GM23338 (cell line): ENCODE measurements at regions not wholly inside any gene's neighbourhood (a gene's known extent, or its start where the extent isn't known, plus 50 kb on each side); places are given as distances from the start of the nearest gene placed in this dataset.

Experiments used
- ATAC-seq: fragments of 200-7000 bp; cut with Tn5 transposase; 3 replicates; pipeline ENCODE4 v1.9.1; 2020
- DNase-seq: peaks from one replicate; pipeline ENCODE4 v3.0.0-alpha.2; 2015; ENCODE audit warnings: low spot score
- H2AFZ ChIP-seq: fragments of 200-600 bp; sonication (generic); 2 replicates; pipeline ENCODE4 v1.8.0; 2016; ENCODE audit warnings: antibody characterized with exemption, mild to moderate bottlenecking, moderate library complexity
- H3F3A ChIP-seq: fragments of 200-600 bp; sonication (generic); replicated peaks from 2 replicates; pipeline ENCODE4 v1.8.0; 2017; ENCODE audit warnings: antibody characterized with exemption, mixed run types, low read depth
- H3K27ac ChIP-seq: fragments of 200-600 bp; sonication (generic); 2 replicates; pipeline ENCODE4 v1.6.1; 2016; ENCODE audit warnings: low read depth
- H3K27me3 ChIP-seq: fragments of 200-600 bp; sonication (generic); 2 replicates; pipeline ENCODE4 v1.8.0; 2016; ENCODE audit warnings: mild to moderate bottlenecking, mixed run types, moderate library complexity; ENCODE audit not compliant: insufficient read depth
- H3K36me3 ChIP-seq: fragments of 200-600 bp; sonication (generic); 2 replicates; pipeline ENCODE4 v1.8.0; 2016; ENCODE audit warnings: mild to moderate bottlenecking; ENCODE audit not compliant: insufficient read depth
- H3K4me1 ChIP-seq: fragments of 200-600 bp; sonication (generic); 2 replicates; pipeline ENCODE4 v1.8.0; 2016; ENCODE audit warnings: mild to moderate bottlenecking, moderate library complexity; ENCODE audit not compliant: insufficient read depth
- H3K4me2 ChIP-seq: fragments of 200-600 bp; sonication (generic); 2 replicates; pipeline ENCODE4 v1.7.1; 2017; ENCODE audit warnings: mixed run types
- H3K4me3 ChIP-seq: fragments of 200-600 bp; sonication (generic); 2 replicates; pipeline ENCODE4 v1.6.1; 2016; ENCODE audit warnings: mixed run types
- H3K79me2 ChIP-seq: fragments of 200-600 bp; sonication (generic); replicated peaks from 2 replicates; pipeline ENCODE4 v1.8.0; 2017; ENCODE audit warnings: mild to moderate bottlenecking; ENCODE audit not compliant: insufficient read depth
- H3K9me2 ChIP-seq: fragments of 200-600 bp; sonication (generic); 2 replicates; pipeline ENCODE4 v1.8.0; 2017; ENCODE audit not compliant: insufficient read depth
- H4K20me1 ChIP-seq: fragments of 200-600 bp; sonication (generic); replicated peaks from 2 replicates; pipeline ENCODE4 v1.8.0; 2017; ENCODE audit warnings: mild to moderate bottlenecking; ENCODE audit not compliant: insufficient read depth
- H3K27ac Mint-ChIP-seq: 2 replicates; pipeline ENCODE4 v1.8.0; 2020; ENCODE audit warnings: inconsistent platforms, mild to moderate bottlenecking, moderate library complexity, mixed read lengths
- H3K27me3 Mint-ChIP-seq: 3 replicates; pipeline ENCODE4 v1.8.0; 2022; ENCODE audit warnings: low read depth, mild to moderate bottlenecking, moderate library complexity, mixed read lengths, inconsistent platforms; ENCODE audit not compliant: insufficient read depth, poor library complexity
- H3K36me3 Mint-ChIP-seq: 3 replicates; pipeline ENCODE4 v1.8.0; 2021; ENCODE audit warnings: low read depth, mild to moderate bottlenecking, inconsistent platforms, moderate library complexity, mixed read lengths
- H3K4me1 Mint-ChIP-seq: 3 replicates; pipeline ENCODE4 v1.8.0; 2020; ENCODE audit warnings: mild to moderate bottlenecking, inconsistent platforms, mixed read lengths
- H3K4me3 Mint-ChIP-seq: 3 replicates; pipeline ENCODE4 v1.8.0; 2021; ENCODE audit warnings: moderate library complexity, mild to moderate bottlenecking, inconsistent platforms, mixed read lengths
- H3K9me3 Mint-ChIP-seq: 3 replicates; pipeline ENCODE4 v1.8.0; 2020; ENCODE audit warnings: moderate library complexity, mild to moderate bottlenecking, inconsistent platforms, mixed read lengths
- CREB1 ChIP-seq: fragments of 250-450 bp; sonication (Bioruptor Pico); IDR thresholded peaks from 2 replicates; pipeline ENCODE4 v1.5.0; 2020; ENCODE audit warnings: low read depth, mild to moderate bottlenecking, moderate library complexity
- CTCF ChIP-seq, 2 experiments: fragments of 200-600 bp in 1 of 2; sonication (generic) in 1 of 2; conservative IDR thresholded peaks; 2 replicates each; pipeline versions ENCODE4 v1.5.1 to v1.6.1; 2016 to 2017; ENCODE audit warnings: antibody characterized with exemption in 2 of 2, low read depth in 2 of 2, mild to moderate bottlenecking in 2 of 2, moderate library complexity in 1 of 2
- EZH2 ChIP-seq: fragments of 200-600 bp; sonication (generic); IDR thresholded peaks from one replicate; pipeline ENCODE4 v1.8.0; 2017; ENCODE audit warnings: antibody characterized with exemption, mild to moderate bottlenecking, low read depth; ENCODE audit not compliant: unreplicated experiment
- EZH2phosphoT487 ChIP-seq: fragments of 200-600 bp; sonication (generic); IDR thresholded peaks from one replicate; pipeline ENCODE4 v1.8.1; 2018; ENCODE audit warnings: antibody characterized with exemption; ENCODE audit not compliant: unreplicated experiment
- JUNB ChIP-seq: IDR thresholded peaks from one replicate; pipeline ENCODE4 v1.6.1; 2016; ENCODE audit warnings: antibody characterized with exemption; ENCODE audit not compliant: unreplicated experiment
- NANOG ChIP-seq: IDR thresholded peaks from 2 replicates; pipeline ENCODE4 v1.6.1; 2016; ENCODE audit warnings: antibody characterized with exemption, borderline replicate concordance
- POLR2AphosphoS5 ChIP-seq: IDR thresholded peaks from 2 replicates; pipeline ENCODE4 v1.6.1; 2016; ENCODE audit warnings: antibody characterized with exemption, low read depth
- REST ChIP-seq: IDR thresholded peaks from one replicate; pipeline ENCODE4 v1.6.1; 2018; ENCODE audit warnings: antibody characterized with exemption; ENCODE audit not compliant: unreplicated experiment
- STAT1 ChIP-seq: IDR thresholded peaks from one replicate; pipeline ENCODE4 v1.6.1; 2016; ENCODE audit warnings: antibody characterized with exemption; ENCODE audit not compliant: unreplicated experiment
- ZNF114 ChIP-seq: fragments of 250-450 bp; sonication (Bioruptor Pico); IDR thresholded peaks from 2 replicates; pipeline ENCODE4 v1.5.0; 2020; ENCODE audit warnings: mild to moderate bottlenecking, moderate library complexity
- ZNF331 ChIP-seq: fragments of 250-450 bp; sonication (Bioruptor Pico); IDR thresholded peaks from 2 replicates; pipeline ENCODE4 v1.5.0; 2020; ENCODE audit warnings: low read depth, mild to moderate bottlenecking, moderate library complexity
- ZNF462 ChIP-seq: fragments of 250-450 bp; sonication (Bioruptor Pico); IDR thresholded peaks from 2 replicates; pipeline ENCODE4 v1.5.0; 2020; ENCODE audit warnings: mild to moderate bottlenecking, moderate library complexity
- TF ChIP-seq, protein P1 (sequence below): IDR thresholded peaks from 2 replicates; pipeline ENCODE4 v1.6.1; 2016; ENCODE audit warnings: antibody characterized with exemption

GRCh38 chr3:110521019-110521418, 550.6 kb upstream of the NECTIN3 start:
- Histone ChIP-seq H3F3A (no peaks in the 10 kb centered on the region), H2AFZ (no peak overlapping the region), H3K9me2 (no peaks in the 10 kb centered on the region), H3K4me3 (no peak overlapping the region), H4K20me1 (no peaks in the 10 kb centered on the region), H3K27me3 (no peaks in the 10 kb centered on the region), H3K27ac (no peak overlapping the region), H3K4me1 (no peaks in the 10 kb centered on the region), H3K36me3 (0 out of 2 replicates have a peak, but pooled peaks cover 3% of the 10 kb centered on the region), H3K79me2 (no peaks in the 10 kb centered on the region), H3K4me2 (no peak overlapping the region)
- H3K4me1 Mint-ChIP-seq: peaks cover 3% of the 10 kb centered on the region; the same call in 2 of the 3 replicates
- DNase-seq (no peak), ATAC-seq (no peak)
- H3K36me3 Mint-ChIP-seq: peaks cover 30% of the 10 kb centered on the region
- H3K9me3 Mint-ChIP-seq: peaks cover 22% of the 10 kb centered on the region
- no peak overlapping the region for H3K4me3 Mint-ChIP-seq
- no peak for TF ChIP-seq NANOG
- no peak for TF ChIP-seq STAT1
- no peak for TF ChIP-seq REST
- TF ChIP-seq ZNF331 (CRISPR knock-in tag): no peak
- no peak for TF ChIP-seq CTCF (conservative IDR thresholded peaks at IDR 0.05; ENCODE audit: low read depth in 2 of 2)
- no peak for TF ChIP-seq EZH2
- TF ChIP-seq POLR2AphosphoS5: no peak
- no peak for TF ChIP-seq CREB1 (CRISPR knock-in tag)
- no peak for TF ChIP-seq JUNB
- TF ChIP-seq, protein P1, sequence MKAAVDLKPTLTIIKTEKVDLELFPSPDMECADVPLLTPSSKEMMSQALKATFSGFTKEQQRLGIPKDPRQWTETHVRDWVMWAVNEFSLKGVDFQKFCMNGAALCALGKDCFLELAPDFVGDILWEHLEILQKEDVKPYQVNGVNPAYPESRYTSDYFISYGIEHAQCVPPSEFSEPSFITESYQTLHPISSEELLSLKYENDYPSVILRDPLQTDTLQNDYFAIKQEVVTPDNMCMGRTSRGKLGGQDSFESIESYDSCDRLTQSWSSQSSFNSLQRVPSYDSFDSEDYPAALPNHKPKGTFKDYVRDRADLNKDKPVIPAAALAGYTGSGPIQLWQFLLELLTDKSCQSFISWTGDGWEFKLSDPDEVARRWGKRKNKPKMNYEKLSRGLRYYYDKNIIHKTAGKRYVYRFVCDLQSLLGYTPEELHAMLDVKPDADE: no peak
- no peak for TF ChIP-seq ZNF114 (CRISPR knock-in tag)
- TF ChIP-seq EZH2phosphoT487: no peak
- TF ChIP-seq ZNF462 (CRISPR knock-in tag): no peak
- peak overlapping the region; percentile 53; the same call in 1 of the 2 replicates for H3K27ac Mint-ChIP-seq
- H3K27me3 Mint-ChIP-seq: no peaks in the 10 kb centered on the region
